ENCODE measurements at regions not wholly inside any gene's neighbourhood (a gene's known extent, or its start where the extent isn't known, plus 50 kb on each side); places are given as distances from the start of the nearest gene placed in this dataset.

DNA sequence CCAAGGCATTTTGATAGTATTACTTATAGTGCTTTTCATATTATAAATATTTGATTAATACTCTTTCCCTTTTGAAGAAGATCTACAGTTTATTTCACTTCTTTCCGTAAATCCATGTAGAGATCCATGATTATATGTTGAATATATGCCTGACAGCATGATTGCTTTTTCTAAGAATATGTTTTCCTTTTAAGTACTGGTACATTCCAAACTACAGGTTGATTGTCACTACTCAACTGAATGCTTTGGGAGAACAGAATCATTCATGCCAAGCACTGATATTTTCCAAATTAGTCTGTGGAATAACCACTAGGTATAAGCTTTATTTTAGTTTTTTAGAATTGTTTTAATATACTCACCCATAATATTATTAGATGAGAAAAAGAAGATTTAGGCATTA lies 330.2 kb downstream of the BCKDHB start:
- no peak for TF ChIP-seq POLR2A (IDR thresholded peaks at IDR 0.05)
- TF ChIP-seq, protein P1, sequence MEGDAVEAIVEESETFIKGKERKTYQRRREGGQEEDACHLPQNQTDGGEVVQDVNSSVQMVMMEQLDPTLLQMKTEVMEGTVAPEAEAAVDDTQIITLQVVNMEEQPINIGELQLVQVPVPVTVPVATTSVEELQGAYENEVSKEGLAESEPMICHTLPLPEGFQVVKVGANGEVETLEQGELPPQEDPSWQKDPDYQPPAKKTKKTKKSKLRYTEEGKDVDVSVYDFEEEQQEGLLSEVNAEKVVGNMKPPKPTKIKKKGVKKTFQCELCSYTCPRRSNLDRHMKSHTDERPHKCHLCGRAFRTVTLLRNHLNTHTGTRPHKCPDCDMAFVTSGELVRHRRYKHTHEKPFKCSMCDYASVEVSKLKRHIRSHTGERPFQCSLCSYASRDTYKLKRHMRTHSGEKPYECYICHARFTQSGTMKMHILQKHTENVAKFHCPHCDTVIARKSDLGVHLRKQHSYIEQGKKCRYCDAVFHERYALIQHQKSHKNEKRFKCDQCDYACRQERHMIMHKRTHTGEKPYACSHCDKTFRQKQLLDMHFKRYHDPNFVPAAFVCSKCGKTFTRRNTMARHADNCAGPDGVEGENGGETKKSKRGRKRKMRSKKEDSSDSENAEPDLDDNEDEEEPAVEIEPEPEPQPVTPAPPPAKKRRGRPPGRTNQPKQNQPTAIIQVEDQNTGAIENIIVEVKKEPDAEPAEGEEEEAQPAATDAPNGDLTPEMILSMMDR (IDR thresholded peaks at IDR 0.05), result no peak
